Stimulated activated CD4-positive, alpha-beta T cell treated with anti-CD3 and anti-CD28 coated beads, Interleukin-1b, Interleukin-23, amount 100 ng/mL, for 4 hours (primary cell): ENCODE measurements at regions not wholly inside any gene's neighbourhood (a gene's known extent, or its start where the extent isn't known, plus 50 kb on each side); places are given as distances from the start of the nearest gene placed in this dataset.

Source experiments
- DNase-seq, 2 donors: peaks; one replicate each; pipeline ENCODE4 v3.0.0-alpha.2; 2020; ENCODE audit warnings: low read depth in 2 of 2

DNA sequence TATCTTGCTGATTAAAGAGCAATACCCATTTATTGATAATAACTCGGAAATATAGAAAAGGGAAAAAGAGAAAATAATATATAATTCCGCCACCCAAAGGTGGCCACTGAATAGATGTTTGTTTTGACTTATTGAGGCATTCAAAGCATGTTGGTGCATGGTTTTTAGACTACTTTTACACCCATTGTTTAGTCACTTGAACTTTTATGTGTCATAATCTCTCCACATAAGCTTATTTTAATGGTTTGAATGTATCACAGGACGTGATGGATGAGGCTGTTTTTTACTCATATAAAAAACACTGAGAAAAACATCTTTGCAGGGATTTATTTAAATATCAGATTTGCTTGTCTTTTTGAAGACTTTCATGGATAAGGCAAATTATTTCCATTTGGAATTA, 120.4 kb downstream of the ACKR3 start:
- no peak for DNase-seq

DNA sequence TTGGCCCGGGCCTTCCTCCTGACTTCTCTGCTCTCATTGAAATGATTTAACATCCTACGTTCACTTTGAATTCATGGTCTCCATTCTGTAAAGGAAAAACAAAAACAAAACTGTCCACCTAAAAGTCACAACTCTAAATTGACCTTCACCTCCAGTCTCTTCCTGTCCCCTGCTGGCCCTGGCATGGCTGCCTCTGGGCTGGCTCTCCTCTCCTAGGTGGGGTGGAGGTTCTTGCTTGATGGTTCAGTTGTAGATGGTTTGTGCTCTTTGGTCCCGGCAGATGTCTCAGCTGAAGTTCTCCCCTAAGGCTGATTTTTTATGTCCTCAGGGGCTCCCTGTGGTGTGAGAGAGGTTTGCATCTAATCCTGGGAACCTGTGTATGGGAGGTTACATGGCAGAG, 121.1 kb downstream of the ACKR3 start:
- no peak for DNase-seq

DNA sequence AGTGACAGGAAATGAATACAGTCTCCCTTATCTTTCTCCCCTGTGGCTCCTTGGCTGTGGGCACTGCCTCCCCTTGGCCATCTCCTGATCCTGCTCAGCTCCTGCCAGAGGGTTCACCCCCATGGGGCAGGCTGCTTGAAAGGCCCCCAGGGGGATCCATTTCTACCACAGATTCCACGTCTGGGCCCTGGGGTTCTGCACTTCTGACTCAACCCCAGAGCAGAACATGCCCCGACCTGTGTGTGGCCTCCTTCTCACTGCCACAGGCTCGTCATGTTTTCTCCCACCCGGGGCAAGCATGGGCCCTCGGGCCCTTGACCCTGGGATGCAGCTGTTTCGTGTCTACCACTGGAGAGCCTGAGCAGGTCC, 122.2 kb downstream of the ACKR3 start:
- DNase-seq: no peak

DNA sequence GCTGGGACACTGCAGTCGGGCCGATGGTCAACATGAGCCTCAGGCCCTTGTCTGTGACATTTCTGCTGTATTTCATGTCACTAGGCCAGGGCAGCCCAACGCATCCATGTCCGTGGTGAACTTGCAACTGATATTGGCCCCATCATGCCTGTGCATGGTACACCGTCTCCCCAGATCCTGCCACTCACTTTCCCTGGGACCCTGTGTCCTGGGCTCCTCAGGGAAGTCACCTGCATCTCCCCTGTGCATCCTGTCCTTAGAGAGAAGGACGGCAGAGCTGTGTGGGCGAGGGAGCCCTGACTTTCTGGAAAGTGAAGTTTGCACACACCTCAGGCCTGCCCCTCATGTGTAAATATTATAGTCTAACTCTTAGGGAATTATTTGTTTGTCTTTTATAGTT, 123.3 kb downstream of the ACKR3 start:
- DNase-seq: no peak

DNA sequence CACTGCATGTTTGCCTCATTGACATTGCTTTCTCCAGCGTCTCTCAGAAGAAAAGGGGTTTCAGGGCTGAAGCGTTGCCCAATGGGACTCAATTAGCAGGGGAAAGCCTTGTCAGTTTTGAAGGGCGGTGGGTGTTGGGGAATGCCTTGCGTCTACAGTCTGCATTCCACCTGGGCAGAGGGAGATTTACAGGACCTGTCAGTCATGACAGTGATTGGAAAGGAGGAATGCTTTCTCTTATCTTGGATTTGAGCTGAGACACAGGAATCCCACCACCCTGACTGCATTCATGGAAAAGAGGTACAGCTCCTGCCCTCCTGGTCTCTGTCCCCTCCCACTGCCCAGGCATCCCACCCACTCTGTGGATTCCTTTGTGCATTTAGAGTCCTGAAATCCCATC, 123.9 kb downstream of the ACKR3 start:
- DNase-seq: no peak

DNA sequence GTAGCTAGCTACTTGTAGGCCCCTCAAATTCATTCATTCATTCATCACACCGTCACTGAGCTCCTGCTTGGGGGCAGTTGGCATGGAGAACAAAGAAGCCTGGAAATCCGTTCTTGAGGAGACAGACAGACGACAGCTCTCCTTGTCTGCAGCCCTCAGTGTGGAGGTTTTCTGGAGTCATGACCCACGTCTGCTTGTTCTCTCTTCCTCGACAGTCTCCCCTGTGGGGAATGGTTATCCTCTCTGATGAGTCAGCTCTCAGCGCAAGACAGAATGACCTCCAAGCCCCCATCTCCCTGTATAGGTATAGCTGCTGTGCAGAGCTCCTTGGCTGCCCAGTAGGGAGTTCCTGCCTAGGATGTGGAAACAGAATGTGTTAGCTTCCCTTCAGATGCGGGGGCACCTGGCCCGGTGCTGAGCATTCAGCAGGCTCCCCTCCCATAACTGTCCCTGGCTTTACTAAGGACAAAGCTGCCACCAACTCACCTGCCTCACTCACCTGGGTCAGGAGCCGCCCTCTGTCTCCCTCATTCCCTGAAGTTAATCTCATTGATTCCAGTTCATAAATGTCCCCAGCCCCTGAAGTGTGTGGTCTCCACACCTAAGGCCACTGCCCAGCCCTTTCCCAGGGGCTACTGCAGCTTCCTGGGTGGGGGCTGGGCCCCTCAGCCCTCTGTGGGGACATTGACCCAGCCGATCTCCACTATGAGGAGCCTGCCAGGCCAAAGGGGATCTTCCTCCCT, 124.7 kb downstream of the ACKR3 start:
- DNase-seq: no peak

DNA sequence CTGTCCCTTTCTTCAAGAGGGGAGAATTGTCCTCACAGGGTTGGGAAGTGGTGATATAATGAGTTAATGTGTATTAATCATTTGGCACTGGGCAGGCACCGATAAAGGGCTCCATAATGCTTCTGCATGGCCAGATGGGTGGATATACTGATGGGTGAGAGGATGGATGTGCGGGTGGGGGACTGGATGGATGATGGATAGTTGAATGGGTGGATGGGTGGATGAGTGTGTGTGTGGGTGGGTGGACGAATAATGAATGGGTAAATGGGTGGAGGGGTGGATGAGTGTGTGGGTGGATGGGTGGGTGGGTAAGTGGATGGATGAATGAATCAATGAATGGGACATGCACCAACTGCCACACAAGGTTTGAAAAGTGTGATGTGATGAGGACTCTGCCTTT, 127.2 kb downstream of the ACKR3 start:
- DNase-seq: no peak

DNA sequence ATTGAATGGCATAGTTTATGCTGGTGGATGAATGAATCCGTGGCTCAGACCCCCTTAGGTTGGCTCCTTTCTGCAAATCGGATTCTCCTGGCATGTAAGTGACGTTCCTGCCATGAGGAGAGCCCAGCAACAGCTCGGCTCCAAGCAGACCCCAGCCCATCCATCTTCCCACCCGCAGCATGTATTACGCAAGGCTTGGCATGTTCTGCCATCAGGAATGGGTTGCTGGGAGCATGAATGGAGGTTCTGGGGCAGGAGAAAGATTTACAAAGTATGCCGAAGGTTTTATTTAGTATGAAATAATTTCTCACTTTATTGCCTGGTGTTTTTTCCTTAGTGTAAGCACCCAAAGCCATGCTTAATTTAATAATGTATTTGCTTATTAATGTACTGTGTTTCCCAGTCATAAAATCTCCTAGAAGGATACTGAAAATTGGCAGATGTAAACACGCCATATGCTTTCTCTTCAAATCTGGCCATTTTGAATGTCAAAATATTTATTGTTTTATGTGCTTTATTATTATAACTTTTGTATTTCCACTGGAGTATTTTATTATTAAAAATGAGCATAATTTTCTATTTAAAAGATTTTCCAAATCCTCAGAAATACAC, 128.5 kb downstream of the ACKR3 start:
- DNase-seq: no peak

DNA sequence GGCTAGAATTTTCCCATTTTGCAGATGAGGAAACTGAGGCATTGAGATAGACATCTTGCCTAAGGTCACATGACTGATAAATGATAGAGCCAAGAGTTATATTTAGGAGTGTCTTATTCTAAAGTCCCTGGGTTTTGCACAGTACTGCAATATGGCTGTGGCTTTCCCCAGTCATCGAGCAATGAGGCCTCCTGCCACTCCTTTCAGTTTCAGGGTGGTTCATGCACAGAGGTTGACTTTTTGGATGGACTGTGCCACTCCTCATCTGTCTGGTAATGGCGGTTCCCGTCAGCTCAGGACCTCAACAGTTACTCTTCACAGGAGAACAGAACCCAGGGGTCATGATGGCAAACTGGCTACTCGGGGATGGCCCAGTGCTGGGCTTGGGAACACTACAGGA, 131.1 kb downstream of the ACKR3 start:
- no peak for DNase-seq

DNA sequence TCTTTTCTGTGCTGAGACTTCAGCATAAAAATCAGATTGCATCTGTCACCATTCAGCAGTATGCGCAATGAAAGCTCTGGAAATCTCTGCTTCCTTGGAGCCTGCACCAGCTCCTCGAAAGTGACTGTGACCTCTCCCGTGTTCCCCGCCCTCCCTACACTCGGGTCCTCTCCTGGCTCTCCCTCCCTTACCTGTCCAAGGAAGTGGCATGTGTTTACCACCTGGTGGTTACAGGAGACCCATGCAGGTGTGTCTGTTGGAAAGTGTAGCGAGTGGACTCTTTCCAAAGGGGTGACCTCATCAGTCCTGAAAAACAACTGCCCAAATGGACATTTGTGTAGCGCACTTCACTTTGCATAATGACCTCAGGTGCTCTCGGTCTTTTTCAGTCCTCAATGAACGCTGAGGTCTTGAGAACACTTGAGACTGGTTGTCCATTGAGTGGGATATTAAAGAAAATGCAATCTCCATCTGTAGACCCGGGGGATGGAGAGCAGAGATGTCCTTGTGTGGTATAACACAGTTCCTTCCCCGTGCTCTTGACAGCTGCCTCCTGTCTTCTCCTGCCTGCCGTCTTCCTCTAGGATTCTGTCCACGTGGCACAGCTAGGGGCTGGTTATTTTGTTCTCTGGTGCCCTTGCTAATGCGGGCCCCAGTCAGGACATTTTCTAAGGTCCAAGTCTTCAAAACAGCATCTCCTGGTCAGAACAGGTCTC, 133.2 kb downstream of the ACKR3 start:
- no peak for DNase-seq

DNA sequence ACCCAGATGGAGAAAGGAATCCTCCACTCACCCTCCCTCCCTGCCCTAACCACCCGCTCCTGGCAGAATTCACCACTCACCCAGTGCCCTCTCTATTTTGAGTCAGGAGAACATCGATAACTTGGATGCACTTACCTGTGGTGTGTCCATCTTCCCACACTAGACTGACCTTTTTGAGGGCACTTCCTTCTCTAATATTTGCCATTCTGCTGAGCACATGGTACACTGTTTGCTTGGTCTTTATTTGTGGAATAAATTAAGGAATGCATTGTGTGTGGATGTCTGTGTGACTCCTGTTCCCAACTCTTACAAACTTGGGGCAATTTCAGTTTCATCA, 133.7 kb downstream of the ACKR3 start:
- no peak for DNase-seq

DNA sequence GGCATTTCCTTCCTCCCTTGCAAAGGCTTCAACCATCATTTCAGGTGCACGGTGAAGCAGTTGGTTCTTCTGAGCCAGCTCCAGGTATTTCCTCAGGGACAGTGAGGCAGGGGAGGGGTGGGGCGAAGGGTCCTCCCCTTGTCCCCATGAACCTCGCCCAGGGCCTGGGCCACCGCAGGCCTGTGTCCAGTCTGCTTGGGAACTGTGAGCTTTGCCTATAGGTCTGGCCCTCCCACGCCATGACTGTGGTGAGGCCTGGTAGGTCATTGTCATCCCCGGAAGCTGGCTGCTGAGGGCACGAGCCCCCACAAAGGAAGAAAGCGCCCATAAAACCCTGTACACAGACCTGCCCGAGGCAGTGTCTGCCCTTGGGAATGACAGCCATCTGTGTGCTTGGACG, 134.3 kb downstream of the ACKR3 start:
- DNase-seq: no peak

DNA sequence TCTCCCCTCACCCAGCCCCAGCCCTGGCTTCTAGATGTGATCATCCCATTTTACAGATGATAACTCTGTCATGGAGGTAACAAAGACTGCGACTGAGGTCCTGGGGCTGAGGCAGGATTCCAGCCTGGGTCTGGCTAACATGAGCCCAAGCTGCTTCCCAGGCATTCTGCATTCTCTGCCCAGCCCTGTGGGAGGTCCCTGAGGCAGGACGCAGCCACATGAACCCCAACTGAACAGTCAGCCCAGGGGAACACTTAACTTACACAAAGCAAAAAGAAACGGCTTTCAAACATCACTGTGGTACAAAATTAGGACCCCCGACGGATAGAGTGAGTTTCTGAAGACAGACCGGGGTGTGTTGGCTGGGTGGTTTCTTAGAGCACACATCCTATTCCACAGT, 135.3 kb downstream of the ACKR3 start:
- no peak for DNase-seq

DNA sequence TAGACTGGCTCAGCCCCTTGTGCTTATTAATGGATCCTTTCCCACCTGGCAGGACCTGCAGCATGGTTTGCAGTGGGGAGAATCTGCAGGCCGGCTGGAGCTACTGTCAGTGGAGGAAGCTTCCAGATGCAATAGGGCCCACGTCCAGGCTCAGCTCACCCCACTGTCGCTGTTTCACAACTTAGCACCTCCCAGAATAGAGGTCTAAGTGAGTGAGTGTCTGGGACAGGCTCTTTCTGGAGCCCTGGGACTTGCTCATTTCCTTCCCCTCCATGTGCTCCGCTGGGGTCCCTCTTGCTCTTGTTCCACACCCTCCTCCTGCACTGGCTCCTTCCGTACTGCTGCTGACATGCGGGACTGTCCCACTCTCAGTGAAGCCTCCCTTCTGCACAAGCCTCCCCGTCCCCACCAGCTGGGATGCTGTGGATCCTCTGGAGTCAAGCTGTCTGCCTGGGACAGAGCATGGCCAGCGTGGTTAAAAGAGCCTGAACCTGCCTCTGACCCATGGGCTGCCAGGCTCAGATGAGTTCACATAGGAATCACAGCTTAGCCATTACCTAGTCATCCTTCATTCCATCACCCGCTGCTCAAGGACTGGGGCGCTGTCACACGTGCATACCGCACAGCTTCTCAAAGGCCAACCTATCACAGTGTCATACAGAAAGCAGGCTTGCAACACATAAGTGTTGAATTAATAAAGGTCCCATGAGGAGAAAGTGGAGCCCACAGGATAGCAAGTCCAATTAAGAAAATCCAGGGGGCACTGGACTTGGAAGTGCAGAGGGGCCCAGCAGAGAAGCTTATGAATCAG, 135.9 kb downstream of the ACKR3 start:
- DNase-seq: no peak

DNA sequence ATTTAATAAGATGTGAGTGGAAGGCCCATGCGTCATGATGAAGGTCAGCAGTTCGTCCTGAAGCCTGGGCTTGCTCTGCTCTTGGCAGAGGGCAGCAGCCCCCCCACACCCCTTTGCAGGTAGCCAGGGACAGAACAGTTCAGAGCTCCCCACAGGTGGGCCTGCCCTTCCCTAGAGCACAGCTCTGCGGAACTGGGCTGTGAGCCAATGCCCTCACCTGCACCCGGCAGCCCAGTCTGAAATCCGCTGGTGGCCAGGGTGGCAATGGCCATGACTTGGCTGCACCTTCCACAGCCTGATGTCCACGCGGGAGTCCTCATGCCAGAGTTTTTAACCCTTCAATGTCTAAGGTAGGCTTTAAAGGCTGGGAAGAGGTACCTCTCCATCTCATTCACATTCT, 136.7 kb downstream of the ACKR3 start:
- no peak for DNase-seq

DNA sequence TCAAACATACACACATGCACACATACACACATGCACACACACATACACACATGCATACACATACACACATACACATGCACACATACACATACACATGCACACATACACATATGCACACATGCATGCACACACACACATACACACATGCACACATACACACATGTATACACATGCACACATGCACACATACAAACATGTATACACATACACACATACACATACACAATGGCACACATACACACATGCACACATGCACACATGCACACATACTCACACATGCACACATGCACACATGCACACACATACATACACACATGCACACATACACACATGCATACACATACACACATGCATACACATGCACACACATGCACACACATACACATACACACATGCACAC, 137.2 kb downstream of the ACKR3 start:
- DNase-seq: no peak

DNA sequence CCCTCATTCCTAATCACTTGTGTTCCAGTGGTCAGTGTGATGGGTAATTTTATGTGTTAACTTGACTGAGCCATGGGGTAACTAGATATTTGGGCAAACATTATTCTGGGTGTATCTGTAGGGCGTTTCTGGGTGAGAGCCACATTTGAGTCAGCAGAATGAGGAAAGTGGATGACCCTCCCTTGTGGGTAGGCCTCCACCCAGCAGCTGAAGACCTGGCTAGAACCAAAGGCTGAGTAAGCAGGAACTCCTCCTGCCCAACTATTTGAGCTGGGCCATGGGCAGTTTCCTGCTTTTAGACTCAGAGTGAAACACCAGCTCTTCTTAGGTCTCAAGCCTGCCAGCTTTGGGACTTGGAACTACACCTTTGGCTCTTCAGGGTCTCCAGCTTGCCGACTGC, 141.8 kb downstream of the ACKR3 start:
- no peak for DNase-seq

DNA sequence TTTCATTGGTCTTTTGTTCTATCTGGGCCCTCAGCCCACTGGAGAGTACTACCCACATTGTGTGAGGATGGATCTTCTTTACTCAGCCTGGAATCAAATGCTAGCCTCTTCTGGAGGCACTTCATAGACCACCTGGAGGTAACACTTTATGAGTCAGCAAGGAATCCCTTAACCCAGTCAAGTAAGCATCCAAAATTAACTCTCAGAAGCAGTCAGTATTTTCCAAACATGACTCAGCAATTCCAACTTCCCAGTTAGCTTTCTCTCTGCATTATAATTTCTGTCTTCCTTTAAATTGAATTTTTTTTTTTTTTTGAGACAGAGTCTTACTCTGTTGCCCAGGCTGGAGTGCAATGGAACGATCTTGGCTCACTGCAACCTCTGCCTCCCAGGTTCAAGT, 142.7 kb downstream of the ACKR3 start:
- no peak for DNase-seq

DNA sequence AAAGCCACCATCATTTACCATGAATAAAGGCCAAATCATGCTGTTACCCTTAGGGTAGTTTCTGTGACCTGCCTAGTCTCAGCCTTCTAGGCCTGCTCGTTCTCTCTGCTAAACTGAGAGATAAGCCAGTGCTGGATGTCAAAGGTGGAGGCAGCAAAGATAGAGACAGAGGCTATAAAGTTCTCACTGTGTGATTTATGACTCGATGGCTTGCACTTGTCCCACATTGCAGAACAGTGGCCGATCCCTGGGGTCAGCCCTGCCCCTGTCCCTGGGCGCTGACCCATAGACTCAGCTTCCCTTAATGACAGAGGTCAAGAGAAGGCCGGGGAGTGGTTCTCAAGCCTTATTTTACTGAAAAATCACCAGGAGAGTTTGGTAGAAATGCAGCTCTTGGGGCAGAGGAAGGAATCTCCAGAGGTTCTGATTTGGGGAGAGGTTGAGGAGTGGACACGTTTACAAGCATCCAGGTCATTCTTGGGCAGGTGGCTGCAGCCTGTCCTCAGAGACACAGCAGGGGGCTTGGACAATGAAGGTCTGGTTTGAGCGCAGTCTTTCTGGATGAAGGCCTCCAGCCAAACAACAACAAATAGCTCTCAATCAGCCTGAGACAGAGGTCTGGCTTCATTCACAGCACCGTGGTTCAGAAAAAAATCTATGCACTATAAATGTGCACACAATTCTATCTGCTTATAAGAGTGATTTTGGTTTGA, 143.5 kb downstream of the ACKR3 start:
- DNase-seq: no peak

DNA sequence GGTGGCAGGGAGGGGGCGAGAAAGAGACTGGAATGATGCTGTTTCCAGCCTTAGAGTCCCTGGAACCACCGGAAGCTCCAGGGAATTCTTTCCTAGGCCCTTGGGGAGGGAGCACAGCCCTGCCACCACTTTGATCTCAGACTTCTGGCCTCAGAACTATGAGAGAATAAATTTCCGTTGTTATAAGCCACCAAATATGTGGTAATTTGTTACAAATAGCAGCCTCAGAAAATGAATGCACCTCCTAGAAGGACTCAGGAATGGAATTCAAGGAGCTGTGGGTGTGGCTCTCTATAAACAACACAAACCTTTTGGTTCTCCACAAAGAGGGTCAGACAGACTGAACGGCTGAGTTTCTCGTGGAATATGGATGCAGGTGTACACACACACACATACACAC, 144.5 kb downstream of the ACKR3 start:
- no peak for DNase-seq

DNA sequence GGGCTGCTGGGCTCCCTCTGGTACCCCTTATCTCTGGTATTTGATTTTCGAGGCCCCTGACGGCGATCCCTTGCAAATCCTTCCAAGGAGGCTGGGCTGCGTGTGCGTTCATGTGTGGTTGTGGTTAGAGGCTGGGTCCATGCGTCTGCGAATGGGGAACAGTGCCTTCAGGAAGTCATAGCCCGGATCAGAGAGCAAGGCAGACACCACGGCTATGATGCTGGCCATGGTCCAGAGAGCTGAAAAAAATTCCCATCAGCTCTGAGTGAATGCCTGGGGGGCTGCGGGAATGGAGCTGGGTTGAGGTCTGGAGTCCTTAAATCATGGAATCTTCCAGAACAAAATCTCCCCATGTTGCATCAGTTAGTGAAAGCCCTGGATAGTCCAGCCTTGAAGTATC, 145.5 kb downstream of the ACKR3 start:
- DNase-seq: no peak

DNA sequence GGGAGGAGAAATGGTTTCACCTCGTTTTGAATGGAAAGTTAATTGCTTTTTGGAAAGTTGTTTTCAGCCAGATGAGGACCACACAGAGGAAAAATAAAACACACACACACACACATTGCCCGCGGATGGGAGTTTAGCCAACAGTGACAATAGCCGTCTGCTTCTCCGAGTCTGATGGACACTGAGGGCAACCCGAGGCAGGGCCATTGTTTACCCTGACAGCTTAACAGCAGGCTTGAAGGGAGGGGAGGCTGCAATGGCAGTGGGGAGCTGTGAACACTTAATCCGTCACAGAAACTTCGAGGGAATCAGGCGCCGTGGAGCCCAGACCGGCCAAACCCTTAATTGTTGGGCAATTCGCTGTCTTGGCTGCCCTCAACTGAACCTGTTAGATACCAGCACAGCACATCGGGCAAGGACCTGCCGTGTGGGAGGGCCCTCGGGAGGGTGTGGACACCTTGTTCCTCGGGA, 145.9 kb downstream of the ACKR3 start:
- no peak for DNase-seq
